ENCODE measurements at regions not wholly inside any gene's neighbourhood (a gene's known extent, or its start where the extent isn't known, plus 50 kb on each side); places are given as distances from the start of the nearest gene placed in this dataset.

DNA sequence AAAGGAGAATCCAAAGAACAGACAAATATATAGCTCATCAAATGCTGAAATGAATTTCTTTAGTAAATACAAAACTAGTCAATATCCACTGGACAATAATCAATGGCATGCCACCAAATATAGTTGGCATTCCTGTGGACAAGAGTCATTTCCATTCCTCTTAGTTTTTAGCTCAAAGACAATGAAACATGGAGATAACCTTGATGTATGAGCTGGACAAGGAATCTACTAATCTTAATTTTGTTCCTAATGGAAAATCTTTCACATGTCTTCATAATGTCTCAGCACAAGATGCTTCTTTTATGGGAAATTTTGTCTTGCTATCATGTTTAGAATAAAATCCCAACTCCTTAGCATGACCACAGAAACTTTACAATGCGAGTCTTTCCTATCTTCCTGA lies 87.8 kb downstream of the PFDN4 start (continued):
- TF ChIP-seq, protein P1, sequence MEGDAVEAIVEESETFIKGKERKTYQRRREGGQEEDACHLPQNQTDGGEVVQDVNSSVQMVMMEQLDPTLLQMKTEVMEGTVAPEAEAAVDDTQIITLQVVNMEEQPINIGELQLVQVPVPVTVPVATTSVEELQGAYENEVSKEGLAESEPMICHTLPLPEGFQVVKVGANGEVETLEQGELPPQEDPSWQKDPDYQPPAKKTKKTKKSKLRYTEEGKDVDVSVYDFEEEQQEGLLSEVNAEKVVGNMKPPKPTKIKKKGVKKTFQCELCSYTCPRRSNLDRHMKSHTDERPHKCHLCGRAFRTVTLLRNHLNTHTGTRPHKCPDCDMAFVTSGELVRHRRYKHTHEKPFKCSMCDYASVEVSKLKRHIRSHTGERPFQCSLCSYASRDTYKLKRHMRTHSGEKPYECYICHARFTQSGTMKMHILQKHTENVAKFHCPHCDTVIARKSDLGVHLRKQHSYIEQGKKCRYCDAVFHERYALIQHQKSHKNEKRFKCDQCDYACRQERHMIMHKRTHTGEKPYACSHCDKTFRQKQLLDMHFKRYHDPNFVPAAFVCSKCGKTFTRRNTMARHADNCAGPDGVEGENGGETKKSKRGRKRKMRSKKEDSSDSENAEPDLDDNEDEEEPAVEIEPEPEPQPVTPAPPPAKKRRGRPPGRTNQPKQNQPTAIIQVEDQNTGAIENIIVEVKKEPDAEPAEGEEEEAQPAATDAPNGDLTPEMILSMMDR (IDR thresholded peaks at IDR 0.05; ENCODE audit: control extremely low read depth in 1 of 3, insufficient read depth in 1 of 3, low read depth in 1 of 3, low read length in 3 of 3), result no peak

All from H1 (cell line).